NCI-H526 (cell line): ENCODE measurements at regions not wholly inside any gene's neighbourhood (a gene's known extent, or its start where the extent isn't known, plus 50 kb on each side); places are given as distances from the start of the nearest gene placed in this dataset.

ENCODE experiments used
- DNase-seq, 2 experiments: peaks; one replicate each; lab custom pipeline; 2025; lab: John Stamatoyannopoulos, UW

- peak; percentile 76 to 86 for DNase-seq
Measured at GRCh38 chr22:46078241-46079092, 71.9 kb upstream of the PPARA start.

- DNase-seq, result no peak
Measured at GRCh38 chr22:46079093-46079860, 71.0 kb upstream of the PPARA start.

GRCh38 chr22:46079861-46080821 is 70.2 kb upstream of the PPARA start:
- peak in 1 of 2 experiments; percentile 78 for DNase-seq

GRCh38 chr22:46081036-46081830 is 69.1 kb upstream of the PPARA start:
- no peak for DNase-seq

- no peak for DNase-seq
Measured at GRCh38 chr22:46081831-46082210, 68.5 kb upstream of the PPARA start.

GRCh38 chr22:46082633-46083032 is 67.7 kb upstream of the PPARA start:
- DNase-seq, result no peak

GRCh38 chr22:46083383-46084350 is 66.7 kb upstream of the PPARA start:
- DNase-seq, result peak in 1 of 2 experiments; percentile 61

GRCh38 chr22:46084376-46084775 is 66.0 kb upstream of the PPARA start:
- DNase-seq, result no peak

GRCh38 chr22:46084943-46085827 is 65.1 kb upstream of the PPARA start:
- DNase-seq, result no peak

GRCh38 chr22:46085828-46086576 is 64.3 kb upstream of the PPARA start:
- DNase-seq, result no peak

GRCh38 chr22:46086577-46087335 is 63.6 kb upstream of the PPARA start:
- DNase-seq, result no peak

GRCh38 chr22:46087336-46087690 is 63.0 kb upstream of the PPARA start:
- DNase-seq, result no peak

GRCh38 chr22:46087816-46088277 is 62.5 kb upstream of the PPARA start:
- DNase-seq, result peak in 1 of 2 experiments; percentile 69

- no peak for DNase-seq
Measured at GRCh38 chr22:46088541-46089311, 61.6 kb upstream of the PPARA start.

- no peak for DNase-seq
Measured at GRCh38 chr22:46089426-46090035, 60.8 kb upstream of the PPARA start.

GRCh38 chr22:46090036-46090591 is 60.2 kb upstream of the PPARA start:
- no peak for DNase-seq
